ENCODE measurements at regions not wholly inside any gene's neighbourhood (a gene's known extent, or its start where the extent isn't known, plus 50 kb on each side); places are given as distances from the start of the nearest gene placed in this dataset.

GRCh38 chr6:159418997-159419396 lies 249.8 kb downstream of the FNDC1 start:
- no peak overlapping the region for H2BK120ac ChIP-seq (ENCODE audit: low read depth, low read length)
- peaks cover 24% of the 10 kb centered on the region for H3K9me3 ChIP-seq (ENCODE audit: control insufficient read depth, low read length)
- H3K9ac ChIP-seq (ENCODE audit: low read length): no peak overlapping the region
- DNase-seq: no peak
- H4K8ac ChIP-seq (ENCODE audit: low read length): no peak overlapping the region
- H2AK5ac ChIP-seq (ENCODE audit: low read length, severe bottlenecking): no peak overlapping the region
- no peak overlapping the region for H4K91ac ChIP-seq (ENCODE audit: low read length)
- no peaks in the 10 kb centered on the region for H3K27me3 ChIP-seq (ENCODE audit: control insufficient read depth in 1 of 2, insufficient read depth in 1 of 2, low read length in 2 of 2)
- H2AFZ ChIP-seq (ENCODE audit: low read depth, low read length): no peak overlapping the region
- H3K4me3 ChIP-seq (ENCODE audit: insufficient read depth in 1 of 2, low read depth in 1 of 2, low read length in 2 of 2): no peak overlapping the region
- H3K27ac ChIP-seq (ENCODE audit: low read length, poor library complexity, severe bottlenecking): no peak overlapping the region
- no peak overlapping the region for H2BK12ac ChIP-seq (ENCODE audit: low read length in 2 of 2)
- H3K18ac ChIP-seq (ENCODE audit: low read depth in 1 of 2, low read length in 2 of 2): no peak overlapping the region
- H3K4ac ChIP-seq (ENCODE audit: low read depth in 1 of 2, low read length in 2 of 2): no peak overlapping the region
- H3K36me3 ChIP-seq (ENCODE audit: control insufficient read depth in 1 of 2, insufficient read depth in 2 of 2, low read depth in 1 of 2, low read length in 2 of 2): no peaks in the 10 kb centered on the region
- H3K4me2 ChIP-seq (ENCODE audit: low read length, poor library complexity, severe bottlenecking): no peak overlapping the region
- no peak overlapping the region for H3K14ac ChIP-seq (ENCODE audit: low read length in 2 of 2)
- H3K23ac ChIP-seq (ENCODE audit: low read length in 2 of 2): no peak overlapping the region
- no peak overlapping the region for H2BK5ac ChIP-seq (ENCODE audit: low read depth, low read length, poor library complexity, severe bottlenecking)
- H2BK15ac ChIP-seq (ENCODE audit: low read depth, poor library complexity, severe bottlenecking): no peak overlapping the region
- H3K79me1 ChIP-seq (replicated peaks; ENCODE audit: low read length, poor library complexity, severe bottlenecking): no peaks in the 10 kb centered on the region
- H3K4me1 ChIP-seq (ENCODE audit: control insufficient read depth, insufficient read depth, low read depth, low read length): no peaks in the 10 kb centered on the region
- 41% methylated on average over 2 of the region's 2 CpGs for WGBS

GRCh38 chr6:159416891-159417560 lies 247.8 kb downstream of the FNDC1 start:
- Histone ChIP-seq H3K4ac (ENCODE audit: low read depth in 1 of 2, low read length in 2 of 2) (no peak overlapping the region), H4K8ac (ENCODE audit: low read length) (no peak overlapping the region), H3K27ac (ENCODE audit: low read length, poor library complexity, severe bottlenecking) (no peak overlapping the region), H2BK15ac (ENCODE audit: low read depth, poor library complexity, severe bottlenecking) (no peak overlapping the region), H4K91ac (ENCODE audit: low read length) (no peak overlapping the region), H2AFZ (ENCODE audit: low read depth, low read length) (no peak overlapping the region), H3K14ac (ENCODE audit: low read length in 2 of 2) (no peak overlapping the region), H3K4me2 (ENCODE audit: low read length, poor library complexity, severe bottlenecking) (no peak overlapping the region), H3K23ac (ENCODE audit: low read length in 2 of 2) (no peak overlapping the region), H2BK120ac (ENCODE audit: low read depth, low read length) (no peak overlapping the region), H3K4me3 (ENCODE audit: insufficient read depth in 1 of 2, low read depth in 1 of 2, low read length in 2 of 2) (no peak overlapping the region), H3K18ac (ENCODE audit: low read depth in 1 of 2, low read length in 2 of 2) (no peak overlapping the region), H2AK5ac (ENCODE audit: low read length, severe bottlenecking) (no peak overlapping the region), H3K9ac (ENCODE audit: low read length) (no peak overlapping the region), H3K9me3 (ENCODE audit: control insufficient read depth, low read length) (peaks cover 30% of the 10 kb centered on the region), H3K27me3 (ENCODE audit: control insufficient read depth in 1 of 2, insufficient read depth in 1 of 2, low read length in 2 of 2) (no peaks in the 10 kb centered on the region), H3K4me1 (ENCODE audit: control insufficient read depth, insufficient read depth, low read depth, low read length) (no peaks in the 10 kb centered on the region), H2BK12ac (ENCODE audit: low read length in 2 of 2) (no peak overlapping the region), H3K79me1 (replicated peaks; ENCODE audit: low read length, poor library complexity, severe bottlenecking) (no peaks in the 10 kb centered on the region), H3K36me3 (ENCODE audit: control insufficient read depth in 1 of 2, insufficient read depth in 2 of 2, low read depth in 1 of 2, low read length in 2 of 2) (no peaks in the 10 kb centered on the region), H2BK5ac (ENCODE audit: low read depth, low read length, poor library complexity, severe bottlenecking) (no peak overlapping the region)
- 57% methylated on average over 4 of the region's 4 CpGs for WGBS
- DNase-seq: no peak

- no peak overlapping the region for H3K4me3 ChIP-seq (ENCODE audit: insufficient read depth in 1 of 2, low read depth in 1 of 2, low read length in 2 of 2)
- H2AFZ ChIP-seq (ENCODE audit: low read depth, low read length): no peak overlapping the region
- no peak overlapping the region for H4K91ac ChIP-seq (ENCODE audit: low read length)
- H3K9me3 ChIP-seq (ENCODE audit: control insufficient read depth, low read length): peaks cover 37% of the 10 kb centered on the region
- H2BK5ac ChIP-seq (ENCODE audit: low read depth, low read length, poor library complexity, severe bottlenecking): no peak overlapping the region
- H2AK5ac ChIP-seq (ENCODE audit: low read length, severe bottlenecking): no peak overlapping the region
- no peaks in the 10 kb centered on the region for H3K36me3 ChIP-seq (ENCODE audit: control insufficient read depth in 1 of 2, insufficient read depth in 2 of 2, low read depth in 1 of 2, low read length in 2 of 2)
- no peak overlapping the region for H2BK15ac ChIP-seq (ENCODE audit: low read depth, poor library complexity, severe bottlenecking)
- no peak overlapping the region for H3K18ac ChIP-seq (ENCODE audit: low read depth in 1 of 2, low read length in 2 of 2)
- no peak overlapping the region for H3K4ac ChIP-seq (ENCODE audit: low read depth in 1 of 2, low read length in 2 of 2)
- DNase-seq: no peak
- no peaks in the 10 kb centered on the region for H3K4me1 ChIP-seq (ENCODE audit: control insufficient read depth, insufficient read depth, low read depth, low read length)
- H3K14ac ChIP-seq (ENCODE audit: low read length in 2 of 2): no peak overlapping the region
- no peak overlapping the region for H3K9ac ChIP-seq (ENCODE audit: low read length)
- H3K79me1 ChIP-seq (replicated peaks; ENCODE audit: low read length, poor library complexity, severe bottlenecking): no peaks in the 10 kb centered on the region
- no peak overlapping the region for H4K8ac ChIP-seq (ENCODE audit: low read length)
- H2BK12ac ChIP-seq (ENCODE audit: low read length in 2 of 2): no peak overlapping the region
- H3K4me2 ChIP-seq (ENCODE audit: low read length, poor library complexity, severe bottlenecking): no peak overlapping the region
- no peak overlapping the region for H3K23ac ChIP-seq (ENCODE audit: low read length in 2 of 2)
- H3K27ac ChIP-seq (ENCODE audit: low read length, poor library complexity, severe bottlenecking): no peak overlapping the region
- H3K27me3 ChIP-seq (ENCODE audit: control insufficient read depth in 1 of 2, insufficient read depth in 1 of 2, low read length in 2 of 2): no peaks in the 10 kb centered on the region
- WGBS: 40% methylated on average over 1 of the region's 2 CpGs
- no peak overlapping the region for H2BK120ac ChIP-seq (ENCODE audit: low read depth, low read length)
Measured at GRCh38 chr6:159415540-159415939, 246.3 kb downstream of the FNDC1 start.

GRCh38 chr6:159414711-159415110 lies 245.5 kb downstream of the FNDC1 start:
- H2BK5ac ChIP-seq (ENCODE audit: low read depth, low read length, poor library complexity, severe bottlenecking): no peak overlapping the region
- H2BK120ac ChIP-seq (ENCODE audit: low read depth, low read length): no peak overlapping the region
- no peak for DNase-seq
- no peak overlapping the region for H3K27ac ChIP-seq (ENCODE audit: low read length, poor library complexity, severe bottlenecking)
- H3K9me3 ChIP-seq (ENCODE audit: control insufficient read depth, low read length): peaks cover 40% of the 10 kb centered on the region
- H3K27me3 ChIP-seq (ENCODE audit: control insufficient read depth in 1 of 2, insufficient read depth in 1 of 2, low read length in 2 of 2): no peaks in the 10 kb centered on the region
- H2AK5ac ChIP-seq (ENCODE audit: low read length, severe bottlenecking): no peak overlapping the region
- H3K79me1 ChIP-seq (replicated peaks; ENCODE audit: low read length, poor library complexity, severe bottlenecking): no peaks in the 10 kb centered on the region
- no peak overlapping the region for H3K14ac ChIP-seq (ENCODE audit: low read length in 2 of 2)
- H3K23ac ChIP-seq (ENCODE audit: low read length in 2 of 2): no peak overlapping the region
- no peak overlapping the region for H3K18ac ChIP-seq (ENCODE audit: low read depth in 1 of 2, low read length in 2 of 2)
- WGBS: 33% methylated on average over 2 of the region's 2 CpGs
- H3K4me1 ChIP-seq (ENCODE audit: control insufficient read depth, insufficient read depth, low read depth, low read length): no peaks in the 10 kb centered on the region
- no peak overlapping the region for H4K91ac ChIP-seq (ENCODE audit: low read length)
- H2AFZ ChIP-seq (ENCODE audit: low read depth, low read length): no peak overlapping the region
- no peak overlapping the region for H2BK15ac ChIP-seq (ENCODE audit: low read depth, poor library complexity, severe bottlenecking)
- no peak overlapping the region for H4K8ac ChIP-seq (ENCODE audit: low read length)
- H3K36me3 ChIP-seq (ENCODE audit: control insufficient read depth in 1 of 2, insufficient read depth in 2 of 2, low read depth in 1 of 2, low read length in 2 of 2): no peaks in the 10 kb centered on the region
- no peak overlapping the region for H2BK12ac ChIP-seq (ENCODE audit: low read length in 2 of 2)
- H3K9ac ChIP-seq (ENCODE audit: low read length): no peak overlapping the region
- H3K4ac ChIP-seq (ENCODE audit: low read depth in 1 of 2, low read length in 2 of 2): no peak overlapping the region
- no peak overlapping the region for H3K4me2 ChIP-seq (ENCODE audit: low read length, poor library complexity, severe bottlenecking)
- H3K4me3 ChIP-seq (ENCODE audit: insufficient read depth in 1 of 2, low read depth in 1 of 2, low read length in 2 of 2): no peak overlapping the region
